ENCODE measurements at regions not wholly inside any gene's neighbourhood (a gene's known extent, or its start where the extent isn't known, plus 50 kb on each side); places are given as distances from the start of the nearest gene placed in this dataset.

DNA sequence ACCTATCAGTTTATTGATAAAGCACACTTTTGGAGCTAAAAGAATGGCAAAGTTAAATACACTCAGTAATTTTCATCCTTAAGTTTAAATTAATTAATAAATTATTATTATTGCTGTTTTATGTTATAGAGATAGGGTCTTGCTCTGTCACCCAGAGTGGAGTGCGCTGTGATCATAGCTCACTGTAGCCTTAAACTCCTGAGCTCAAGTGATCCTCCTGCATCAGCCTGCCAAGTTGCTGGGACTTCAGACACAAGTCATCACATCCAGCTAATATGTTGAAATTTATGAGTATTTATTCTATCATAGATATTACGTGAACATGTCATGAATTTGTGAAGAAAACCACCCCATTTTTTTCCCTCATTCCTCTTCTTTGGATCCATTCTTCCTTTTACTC is 64.2 kb downstream of the GJA1 start:
- DNase-seq (ENCODE audit: low read depth): no peak

DNA sequence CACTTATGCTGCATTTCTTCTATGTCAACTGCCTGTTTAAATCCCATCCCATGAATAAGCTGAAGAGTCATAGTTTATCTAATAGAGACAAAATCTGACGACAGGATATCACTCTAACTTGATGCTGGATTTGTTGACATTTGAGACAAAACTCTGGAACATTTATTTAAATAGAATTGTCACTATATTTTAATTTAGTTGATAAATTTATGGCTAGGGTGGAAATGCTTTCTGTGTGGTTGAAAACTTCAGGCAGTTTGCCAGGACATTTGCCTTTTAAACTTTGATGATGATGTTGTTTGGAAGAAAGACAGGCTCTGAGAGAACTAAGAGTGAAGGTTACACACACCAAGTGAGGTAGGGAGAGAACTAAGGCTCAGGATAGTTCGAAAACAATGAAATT is 68.1 kb downstream of the GJA1 start:
- peak; percentile 61 for DNase-seq (ENCODE audit: low read depth)

DNA sequence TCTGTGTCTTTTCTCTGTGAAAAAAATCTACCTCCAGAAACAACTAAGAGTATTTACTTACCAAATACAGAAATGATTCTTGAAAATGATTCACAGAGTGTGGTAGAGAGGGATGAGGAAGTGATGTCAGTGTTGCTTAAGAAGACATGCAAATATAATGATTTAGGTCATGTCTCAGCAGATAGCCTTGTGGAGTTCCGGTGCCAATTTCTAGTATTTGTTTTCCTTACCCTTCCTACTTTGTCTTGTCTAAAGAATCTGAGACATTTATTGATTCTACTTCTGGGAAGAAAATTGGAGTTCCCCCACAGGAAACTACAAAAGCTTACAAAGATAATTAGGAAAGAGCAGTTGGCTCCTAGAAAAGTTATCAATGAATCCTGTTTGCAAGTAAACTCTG is 68.8 kb downstream of the GJA1 start:
- peak; percentile 67 for DNase-seq (ENCODE audit: low read depth)

DNA sequence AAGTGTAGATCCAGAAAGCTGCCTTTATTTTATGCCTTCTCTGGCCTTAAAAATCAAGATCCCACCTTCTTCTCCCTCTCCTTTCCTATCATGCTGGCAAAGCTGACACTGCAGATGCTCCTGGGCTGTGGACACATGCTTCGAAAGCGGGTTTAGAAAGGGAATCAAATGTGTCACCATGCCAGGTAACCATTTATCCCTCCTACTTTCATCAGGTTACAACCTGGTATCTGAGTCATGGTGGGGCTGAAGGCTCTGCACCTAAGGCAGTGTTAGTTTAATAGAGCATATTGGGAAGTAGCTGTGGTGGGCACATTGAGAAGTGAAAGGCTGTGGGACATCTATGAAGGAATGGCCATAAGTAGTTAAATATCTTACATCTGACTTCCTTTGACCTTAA is 69.8 kb downstream of the GJA1 start:
- no peak for DNase-seq (ENCODE audit: low read depth)

DNA sequence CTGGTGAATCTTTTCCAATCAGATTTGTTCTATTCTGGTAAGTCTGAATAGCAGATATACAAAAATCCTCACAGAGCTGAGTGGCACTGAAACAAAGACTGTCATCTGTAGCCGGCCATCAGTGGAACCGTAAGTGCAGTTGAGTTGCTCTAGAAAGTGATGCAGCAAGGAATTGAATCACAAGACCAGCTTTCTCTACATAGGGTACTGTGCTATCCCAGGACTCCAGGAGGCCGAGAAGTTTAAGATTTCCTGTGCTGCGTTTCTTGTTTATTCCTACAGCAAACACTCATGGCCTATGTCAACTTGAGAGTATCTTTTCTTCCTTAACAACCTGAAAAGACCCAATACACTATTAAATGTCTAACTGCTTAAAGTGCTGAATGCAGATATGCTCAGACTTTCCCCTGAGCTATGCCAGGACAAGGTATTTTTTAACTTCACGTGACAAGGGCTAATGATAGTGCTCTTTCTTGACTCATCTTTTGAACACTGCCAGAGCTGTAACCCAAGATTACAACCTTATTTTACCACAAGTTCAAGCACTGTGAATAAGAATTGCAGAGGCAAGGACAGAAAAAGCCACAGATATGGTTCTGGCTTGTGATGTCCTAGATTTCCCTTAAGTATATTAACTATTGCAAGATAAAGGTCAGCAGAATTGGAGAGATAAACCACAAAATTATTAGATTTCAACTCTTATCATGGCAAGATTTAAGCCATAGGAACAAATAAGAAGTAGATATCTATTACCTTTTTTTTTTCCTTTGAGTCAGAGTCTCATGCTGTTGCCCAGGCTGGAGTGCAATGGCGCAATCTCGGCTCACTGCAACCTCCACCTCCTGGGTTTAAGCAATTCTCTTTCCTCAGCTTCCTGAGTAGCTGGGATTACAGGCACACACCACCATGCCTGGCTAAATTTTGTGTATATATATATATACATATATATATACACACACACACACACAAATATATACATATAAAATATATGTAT is 71.6 kb downstream of the GJA1 start:
- DNase-seq (ENCODE audit: low read depth): peak; percentile 78

DNA sequence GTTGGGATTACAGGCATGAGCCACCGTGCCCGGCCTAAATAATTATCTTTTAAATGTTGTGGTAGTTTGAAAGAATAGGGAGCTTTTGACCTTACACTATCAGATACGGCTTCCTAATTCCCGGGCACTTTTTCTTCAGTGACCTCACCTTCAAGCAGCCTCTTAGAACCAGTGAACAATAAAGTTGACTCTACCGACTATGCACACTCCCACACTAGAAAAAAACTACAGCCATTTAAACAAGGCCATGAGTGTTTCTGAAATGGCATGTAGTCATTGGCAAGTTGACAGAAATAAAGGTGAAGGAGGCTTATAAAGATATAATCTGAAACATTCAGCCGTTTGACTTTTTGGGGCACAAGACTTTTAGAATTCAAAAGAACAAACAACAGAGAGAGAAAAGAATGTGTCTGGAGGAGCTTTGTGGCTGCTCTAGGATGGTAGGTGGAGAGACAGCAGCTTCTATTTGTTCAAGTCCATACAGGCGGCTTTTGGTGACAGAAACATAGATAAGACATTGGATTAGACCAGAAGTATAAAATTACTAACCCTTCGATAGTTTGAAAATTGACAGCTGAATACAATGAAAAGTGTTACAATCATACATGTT is 75.2 kb downstream of the GJA1 start:
- DNase-seq (ENCODE audit: low read depth): peak; percentile 79

DNA sequence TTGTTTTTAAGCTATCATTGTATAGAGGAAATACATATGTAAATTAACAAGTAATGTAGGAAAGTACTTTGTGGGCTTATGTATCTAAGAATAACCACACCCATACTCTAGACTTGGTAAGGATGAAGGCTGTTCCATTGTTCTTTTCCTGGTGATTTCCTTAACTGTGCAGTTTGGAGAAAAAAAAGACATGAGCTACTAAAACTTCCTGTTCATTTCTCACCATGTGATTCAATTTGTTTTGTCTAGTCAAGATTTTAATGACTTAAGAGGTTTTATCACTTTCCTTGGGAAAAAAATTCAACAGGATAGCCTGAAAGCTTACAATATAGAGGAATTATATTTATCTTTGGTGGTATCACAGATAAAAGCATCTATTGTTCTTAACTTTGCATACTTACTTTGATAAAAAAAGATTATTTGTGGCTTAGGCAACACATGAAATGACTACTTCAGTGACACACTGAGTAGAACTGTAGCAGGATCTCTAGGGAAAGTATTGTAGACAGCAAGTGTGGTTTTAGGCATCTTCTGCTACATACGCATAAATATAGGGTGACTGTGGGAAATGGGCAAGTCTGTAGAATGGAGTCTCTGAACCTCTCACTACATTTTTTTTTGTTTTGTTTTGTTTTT is 80.3 kb downstream of the GJA1 start:
- peak; percentile 65 for DNase-seq (ENCODE audit: low read depth)

DNA sequence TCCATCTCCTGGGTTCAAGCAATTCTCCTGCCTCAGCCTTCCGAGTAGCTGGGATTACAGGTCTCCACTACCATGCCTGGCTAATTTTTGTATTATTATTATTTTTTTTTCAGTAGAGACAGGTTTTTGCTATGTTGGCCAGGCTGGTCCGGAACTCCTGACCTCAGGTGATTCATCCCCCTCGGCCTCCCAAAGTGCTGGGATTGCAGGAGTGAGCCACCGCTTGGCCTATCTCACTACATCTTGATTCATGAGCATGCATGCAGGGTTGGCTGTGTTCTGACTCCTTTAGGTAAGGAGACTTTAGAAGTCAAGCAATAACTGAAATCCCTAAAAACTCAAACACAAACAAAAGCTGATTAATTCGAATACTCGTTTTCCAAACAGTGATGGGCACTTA is 80.9 kb downstream of the GJA1 start:
- peak; percentile 79 for DNase-seq (ENCODE audit: low read depth)

DNA sequence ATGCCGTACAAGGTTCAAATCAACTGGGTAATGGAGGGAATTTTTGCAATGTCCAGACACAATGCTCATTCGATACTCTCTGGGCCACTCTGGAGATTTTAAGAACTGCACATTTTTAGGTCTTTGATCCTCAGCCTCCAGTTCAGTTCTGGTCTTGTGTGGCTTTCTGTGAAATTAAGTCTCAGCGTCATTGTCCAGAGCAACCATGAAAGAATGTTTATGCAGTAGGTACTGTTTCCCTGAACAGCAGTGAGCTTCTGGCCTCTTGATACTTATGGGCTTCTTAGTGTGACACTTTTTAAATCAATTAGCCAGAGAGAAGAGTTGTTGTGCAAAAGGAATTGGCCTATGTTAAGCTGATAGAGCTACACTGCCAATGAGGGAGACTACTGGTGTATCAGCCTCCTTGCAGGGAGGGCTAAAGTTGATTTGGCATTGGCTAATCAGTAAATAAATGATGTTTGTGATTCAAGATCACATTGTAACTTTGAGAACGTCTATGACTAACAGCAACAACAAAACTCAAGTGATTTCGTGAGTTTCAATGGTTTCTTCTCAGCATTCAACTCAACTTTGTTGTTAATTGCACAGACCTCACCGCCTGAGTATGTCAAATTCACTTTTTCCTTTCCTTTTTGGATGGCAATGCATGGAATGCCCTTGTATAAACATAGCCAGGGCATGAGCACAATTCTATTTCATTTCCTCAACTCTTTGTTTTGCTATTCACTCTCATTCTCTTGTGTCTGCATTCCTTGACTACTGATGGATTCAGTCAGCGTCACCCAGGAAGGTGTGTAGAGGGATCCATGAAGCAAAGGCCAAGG is 85.1 kb downstream of the GJA1 start:
- peak; percentile 87 for DNase-seq (ENCODE audit: low read depth)

DNA sequence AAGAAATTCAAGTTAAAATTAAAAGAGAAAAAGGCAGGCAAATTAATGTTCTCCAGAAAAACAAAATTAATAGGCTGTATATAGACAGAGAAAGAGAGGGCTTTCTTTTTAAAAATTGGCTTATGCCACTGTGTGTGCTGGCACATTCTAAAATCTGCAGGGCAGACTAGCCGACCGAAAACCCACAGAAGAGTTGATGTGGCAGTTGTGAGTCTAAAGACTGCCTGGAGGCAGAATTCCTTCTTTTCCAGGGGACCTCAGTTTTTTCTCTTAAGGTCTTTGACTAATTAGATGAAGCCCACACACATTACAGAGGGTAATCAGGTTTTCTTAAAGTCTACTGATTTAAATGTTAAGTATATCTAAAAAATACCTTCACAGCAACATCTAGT is 85.7 kb downstream of the GJA1 start:
- peak; percentile 80 for DNase-seq (ENCODE audit: low read depth)

DNA sequence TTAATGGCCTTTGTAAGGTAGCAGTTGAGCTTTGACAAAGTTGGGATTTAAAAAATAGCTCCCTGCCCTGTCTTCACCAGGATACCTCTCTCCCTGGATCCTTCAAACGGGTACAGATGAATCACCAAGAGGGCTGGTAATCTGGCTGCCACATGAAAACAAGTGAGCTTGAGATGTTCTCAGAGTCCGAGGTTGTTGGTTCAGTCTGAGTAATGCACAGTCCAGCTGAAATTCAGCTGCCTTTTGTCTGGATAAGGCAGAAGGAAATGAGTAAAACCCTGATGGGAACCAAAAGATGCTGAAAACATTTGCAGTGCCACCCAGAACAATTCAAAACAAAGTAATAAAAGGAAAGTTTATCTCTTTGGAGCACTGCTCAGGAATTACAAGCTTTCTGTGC is 86.8 kb downstream of the GJA1 start:
- peak; percentile 93 for DNase-seq (ENCODE audit: low read depth)

DNA sequence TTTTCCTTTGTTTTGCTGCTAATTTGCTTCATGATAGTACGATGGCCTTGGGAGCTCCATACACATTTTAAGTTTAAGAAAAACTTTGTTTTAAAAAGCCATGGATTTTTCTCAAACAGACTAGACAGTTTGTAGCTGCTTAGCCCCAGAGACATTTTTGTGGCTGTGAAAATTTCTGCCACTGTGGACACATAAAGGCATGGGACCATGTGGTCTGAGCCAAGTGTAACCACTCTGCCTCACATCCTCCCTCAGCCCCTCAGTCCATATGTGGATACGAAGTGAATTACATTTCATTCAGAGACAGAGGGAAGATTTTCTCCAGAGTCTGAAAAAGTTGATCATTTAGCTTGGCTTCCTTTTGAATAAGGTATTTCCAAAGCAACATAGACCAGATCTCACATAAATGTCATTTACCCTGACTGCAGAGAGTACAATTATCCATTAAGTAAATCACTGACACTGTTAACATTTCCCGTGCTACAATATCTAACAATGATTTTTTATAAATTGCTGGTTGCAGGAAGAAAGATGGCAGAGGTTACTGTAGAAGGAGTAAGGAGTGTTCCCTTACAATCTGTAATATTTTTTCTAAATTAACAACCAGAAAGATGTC is 87.4 kb downstream of the GJA1 start:
- peak; percentile 42 for DNase-seq (ENCODE audit: low read depth)

DNA sequence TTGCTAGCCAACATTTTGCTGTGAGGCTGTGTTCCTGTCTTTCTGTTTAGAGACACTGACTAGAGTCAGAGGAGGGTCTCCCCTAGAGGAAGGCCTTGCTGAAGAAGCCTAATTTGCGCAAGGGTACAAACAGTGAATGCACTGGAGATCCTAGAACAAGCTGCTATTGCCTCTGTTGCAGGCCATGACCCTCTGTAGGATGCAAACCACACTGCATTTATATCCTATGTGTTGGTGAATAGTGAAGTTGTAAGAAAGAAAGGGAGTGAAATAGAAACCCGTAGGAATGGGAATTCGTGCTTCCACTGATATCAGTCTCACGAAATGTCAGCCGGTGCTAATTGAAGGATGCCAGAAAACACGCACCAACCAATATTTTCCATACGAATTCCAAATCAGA is 88.2 kb downstream of the GJA1 start:
- DNase-seq (ENCODE audit: low read depth): no peak

DNA sequence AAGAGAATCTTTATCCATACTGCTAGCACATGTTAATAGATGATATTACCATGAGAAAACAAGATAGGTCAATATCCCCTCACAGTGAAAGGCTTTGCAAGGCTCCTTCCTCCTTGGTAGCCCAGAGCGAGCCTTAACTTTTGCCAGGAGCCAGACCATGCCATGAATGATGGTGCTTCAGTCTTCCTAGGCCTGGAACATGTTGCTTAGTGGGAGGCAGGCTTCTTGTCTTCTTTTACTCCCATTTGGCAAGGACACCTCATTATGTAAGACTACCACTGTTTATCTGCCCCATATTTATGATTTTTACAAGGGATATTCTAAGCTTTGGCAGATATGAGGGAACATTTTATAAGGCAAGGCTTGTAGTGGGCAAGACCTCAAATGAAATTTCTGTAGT is 90.8 kb downstream of the GJA1 start:
- DNase-seq (ENCODE audit: low read depth): no peak

DNA sequence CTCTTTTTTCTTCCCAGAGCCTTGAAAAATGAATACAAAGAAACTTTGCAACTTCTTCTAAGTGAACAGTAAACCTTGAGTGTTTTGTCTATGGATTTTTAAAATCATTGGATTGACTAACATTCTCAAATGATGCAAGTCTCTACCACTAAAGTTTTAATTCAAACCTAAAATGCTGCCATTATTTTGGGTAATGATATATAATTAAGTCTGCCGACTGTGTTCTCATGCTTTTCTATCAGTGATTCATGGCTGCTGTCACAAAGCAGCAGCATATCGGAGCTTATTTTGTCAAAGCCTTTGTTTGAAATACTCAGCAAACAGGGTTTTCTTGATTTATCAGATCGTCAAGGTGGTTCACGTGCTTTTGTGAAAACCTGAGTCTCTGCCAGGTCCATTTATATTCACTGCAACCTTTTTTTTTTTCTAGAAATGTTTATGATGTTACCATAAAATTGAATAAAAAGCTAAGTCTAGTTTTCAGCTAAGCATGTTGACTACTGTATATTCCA is 96.3 kb downstream of the GJA1 start:
- DNase-seq (ENCODE audit: low read depth): no peak

DNA sequence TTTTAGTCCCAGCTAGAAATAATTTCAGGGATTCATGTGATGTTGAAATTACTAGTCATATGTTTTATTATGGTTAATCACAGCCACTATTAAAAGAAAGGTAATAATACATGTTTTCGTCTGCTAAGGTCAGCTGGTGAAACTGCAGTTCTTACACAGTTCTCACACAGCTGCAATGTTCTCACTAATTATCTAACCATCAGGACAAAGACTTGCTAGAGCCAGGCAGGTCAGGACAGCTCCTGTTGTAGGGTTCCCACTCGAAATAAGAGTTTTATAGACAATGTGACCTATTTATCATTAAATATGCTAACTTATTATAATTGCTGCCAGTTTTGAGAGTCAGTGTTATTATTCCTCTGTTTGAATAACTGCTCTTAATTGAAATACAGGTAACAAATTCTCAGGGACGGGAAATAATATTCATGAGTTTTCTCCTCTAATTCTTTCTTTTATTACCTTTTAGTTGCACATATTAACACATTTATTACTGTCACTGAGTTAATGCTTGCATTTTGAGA is 97.9 kb downstream of the GJA1 start:
- no peak for DNase-seq (ENCODE audit: low read depth)

DNA sequence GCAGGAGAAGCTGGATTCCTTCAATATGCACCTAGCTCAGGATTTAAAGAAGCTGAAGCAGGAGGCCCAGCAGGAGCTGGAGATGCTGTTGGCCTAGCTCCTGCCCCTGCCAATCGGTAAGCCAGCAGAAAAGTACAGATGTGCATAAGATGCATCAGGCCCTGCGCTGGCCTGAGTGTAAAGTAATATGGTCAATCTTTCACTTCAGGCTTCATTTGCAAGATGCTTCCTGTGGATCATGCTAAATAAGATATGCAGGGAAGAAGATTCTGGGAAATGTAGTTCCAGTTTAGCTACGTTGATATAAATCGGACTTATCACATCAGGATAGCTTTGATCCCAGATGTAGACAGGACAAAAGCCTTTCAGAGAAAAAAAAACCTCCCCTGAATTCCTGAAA is 100.3 kb downstream of the GJA1 start:
- no peak for DNase-seq (ENCODE audit: low read depth)

DNA sequence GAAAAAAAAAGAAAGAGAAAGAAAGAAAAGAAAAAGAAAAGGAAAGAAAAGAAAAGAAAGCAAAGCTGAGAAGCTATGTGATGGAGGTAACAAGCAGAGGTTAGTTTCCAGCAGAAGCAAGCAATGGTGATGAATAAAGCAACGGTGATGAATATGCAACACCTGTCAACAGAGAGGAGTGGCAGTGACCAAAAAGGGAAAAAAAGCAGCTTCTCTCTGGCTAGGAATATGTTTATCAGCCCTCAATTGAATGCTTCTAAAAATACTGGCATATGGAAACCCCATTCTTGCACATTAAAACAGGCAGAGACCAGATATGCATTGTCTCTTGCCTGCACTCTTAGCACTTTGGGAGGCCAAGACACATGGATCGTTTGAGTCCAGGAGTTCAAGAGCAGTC is 100.9 kb downstream of the GJA1 start:
- no peak for DNase-seq (ENCODE audit: low read depth)

DNA sequence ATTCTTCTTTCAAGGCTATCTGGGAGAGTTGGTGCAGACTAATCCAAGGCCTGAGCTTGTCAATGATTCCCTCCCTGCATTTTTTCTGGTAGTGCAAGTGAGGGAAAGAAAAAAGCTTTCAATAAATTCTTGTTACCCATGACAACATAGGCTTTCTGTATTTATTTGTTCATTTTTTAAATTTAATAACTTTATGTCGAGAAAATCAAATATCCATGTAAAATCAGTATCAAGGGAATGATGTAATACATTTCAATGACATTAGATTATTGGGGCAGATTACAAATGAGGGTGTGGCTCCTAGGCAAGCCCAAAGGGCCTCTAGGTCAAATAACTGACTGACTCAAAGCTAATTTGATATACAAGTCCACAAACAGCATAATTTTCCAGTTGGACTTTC is 104.0 kb downstream of the GJA1 start:
- no peak for DNase-seq (ENCODE audit: low read depth)

DNA sequence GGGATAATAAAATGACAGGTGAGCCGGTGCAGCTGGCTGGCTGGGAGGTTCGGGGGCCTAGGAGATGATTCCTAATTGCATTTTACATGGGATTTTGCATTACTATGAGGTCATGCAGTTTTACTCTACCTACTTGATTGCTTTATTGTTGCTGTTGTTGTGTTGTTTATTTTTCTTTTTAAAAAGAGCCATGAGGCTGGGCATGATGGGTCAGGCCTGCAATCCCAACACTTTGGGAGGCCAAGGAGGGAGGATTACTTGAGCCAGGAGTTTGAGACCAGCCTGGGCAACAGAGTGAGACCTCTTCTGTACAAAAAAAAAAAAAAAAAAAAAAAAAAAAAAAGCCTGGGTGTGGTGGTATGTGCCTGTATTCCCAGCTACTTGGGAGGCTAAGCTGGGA is 104.8 kb downstream of the GJA1 start:
- DNase-seq (ENCODE audit: low read depth): no peak

DNA sequence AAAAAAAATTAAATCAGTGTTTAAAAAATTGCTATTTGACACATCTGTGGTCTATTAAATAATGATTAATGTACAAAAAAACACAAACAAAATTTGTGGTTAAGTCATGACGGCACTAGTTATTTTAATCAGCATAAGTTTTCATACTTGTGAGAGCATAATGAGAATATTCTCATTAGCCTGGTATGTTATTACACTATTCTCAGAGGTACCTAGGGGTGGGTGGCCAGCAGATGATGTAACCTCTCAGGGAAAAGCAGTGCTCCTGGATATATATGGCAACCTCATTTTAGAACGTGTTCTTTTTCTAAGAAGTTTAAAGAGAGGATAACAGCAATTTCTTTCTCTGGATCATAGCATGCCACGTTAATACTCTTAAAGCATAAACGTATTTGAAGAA is 109.2 kb downstream of the GJA1 start:
- no peak for DNase-seq (ENCODE audit: low read depth)
